ENCODE measurements at regions not wholly inside any gene's neighbourhood (a gene's known extent, or its start where the extent isn't known, plus 50 kb on each side); places are given as distances from the start of the nearest gene placed in this dataset.

- ChIA-PET POLR2A (no interaction called here), CTCF (interaction anchor here (1.3 kb wide), 1 partner anchor 13 kb away, joined by 6 read pairs; no protein-coding TSS in a partner anchor)
- DNase-seq (ENCODE audit: low read depth, low spot score) = no peak
- TF ChIP-seq, protein P1, sequence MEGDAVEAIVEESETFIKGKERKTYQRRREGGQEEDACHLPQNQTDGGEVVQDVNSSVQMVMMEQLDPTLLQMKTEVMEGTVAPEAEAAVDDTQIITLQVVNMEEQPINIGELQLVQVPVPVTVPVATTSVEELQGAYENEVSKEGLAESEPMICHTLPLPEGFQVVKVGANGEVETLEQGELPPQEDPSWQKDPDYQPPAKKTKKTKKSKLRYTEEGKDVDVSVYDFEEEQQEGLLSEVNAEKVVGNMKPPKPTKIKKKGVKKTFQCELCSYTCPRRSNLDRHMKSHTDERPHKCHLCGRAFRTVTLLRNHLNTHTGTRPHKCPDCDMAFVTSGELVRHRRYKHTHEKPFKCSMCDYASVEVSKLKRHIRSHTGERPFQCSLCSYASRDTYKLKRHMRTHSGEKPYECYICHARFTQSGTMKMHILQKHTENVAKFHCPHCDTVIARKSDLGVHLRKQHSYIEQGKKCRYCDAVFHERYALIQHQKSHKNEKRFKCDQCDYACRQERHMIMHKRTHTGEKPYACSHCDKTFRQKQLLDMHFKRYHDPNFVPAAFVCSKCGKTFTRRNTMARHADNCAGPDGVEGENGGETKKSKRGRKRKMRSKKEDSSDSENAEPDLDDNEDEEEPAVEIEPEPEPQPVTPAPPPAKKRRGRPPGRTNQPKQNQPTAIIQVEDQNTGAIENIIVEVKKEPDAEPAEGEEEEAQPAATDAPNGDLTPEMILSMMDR (IDR thresholded peaks at IDR 0.05; ENCODE audit: insufficient read depth, low read length, missing control alignments) = no peak
- no peak overlapping the region for H3K4me3 ChIP-seq (ENCODE audit: low read depth, low read length)
Observed at GRCh38 chr1:56423716-56424115, 155.6 kb downstream of the PLPP3 start.

GRCh38 chr1:56418151-56418631 is 161.2 kb downstream of the PLPP3 start:
- no peak for DNase-seq (ENCODE audit: low read depth, low spot score)
- H3K4me3 ChIP-seq (ENCODE audit: low read depth, low read length) = no peak overlapping the region
- ChIA-PET CTCF (interaction anchor here (1.2 kb wide), 1 partner anchor 9 kb away, joined by 4 read pairs; no protein-coding TSS in a partner anchor), POLR2A (no interaction called here)
- TF ChIP-seq, protein P1 (IDR thresholded peaks at IDR 0.05; ENCODE audit: insufficient read depth, low read length, missing control alignments) = no peak

- DNase-seq (ENCODE audit: low read depth, low spot score) = no peak
- ChIA-PET POLR2A (no interaction called here), CTCF (interaction anchor here (1.2 kb wide), 1 partner anchor 9 kb away, joined by 4 read pairs; no protein-coding TSS in a partner anchor)
- no peak overlapping the region for H3K4me3 ChIP-seq (ENCODE audit: low read depth, low read length)
- TF ChIP-seq, protein P1 (IDR thresholded peaks at IDR 0.05; ENCODE audit: insufficient read depth, low read length, missing control alignments) = no peak
Observed at GRCh38 chr1:56417646-56418045, 161.7 kb downstream of the PLPP3 start.

GRCh38 chr1:56416495-56416894 is 162.9 kb downstream of the PLPP3 start:
- CTCF ChIA-PET = no interaction called here
- no peak overlapping the region for H3K4me3 ChIP-seq (ENCODE audit: low read depth, low read length)
- POLR2A ChIA-PET = no interaction called here
- no peak for DNase-seq (ENCODE audit: low read depth, low spot score)
- TF ChIP-seq, protein P1 (IDR thresholded peaks at IDR 0.05; ENCODE audit: insufficient read depth, low read length, missing control alignments) = no peak

DNA sequence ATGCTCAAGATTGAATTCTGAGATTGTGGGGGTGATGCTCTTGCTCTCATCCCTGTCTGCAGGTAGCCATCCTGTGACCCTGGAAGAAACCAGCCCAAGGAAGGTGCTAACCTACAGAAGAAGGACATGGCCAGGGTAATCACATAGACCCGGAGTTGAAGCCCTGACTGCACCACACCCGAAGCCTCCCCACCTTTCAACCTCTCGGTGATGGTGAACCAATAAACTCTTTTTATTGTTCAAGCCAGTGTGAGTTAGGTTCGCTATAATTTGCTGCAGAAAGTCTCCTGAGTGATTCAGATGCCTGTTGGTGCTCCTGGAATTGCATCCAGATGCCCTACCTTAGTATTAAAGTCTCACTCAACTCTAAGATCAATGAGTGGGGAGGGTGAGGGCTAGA is 163.6 kb downstream of the PLPP3 start:
- H3K4me3 ChIP-seq (ENCODE audit: low read depth, low read length) = no peak overlapping the region
- TF ChIP-seq, protein P1 (IDR thresholded peaks at IDR 0.05; ENCODE audit: insufficient read depth, low read length, missing control alignments) = no peak
- ChIA-PET CTCF (interaction anchor here (1.7 kb wide), 1 partner anchor 10 kb away, joined by 5 read pairs; no protein-coding TSS in a partner anchor), POLR2A (no interaction called here)
- DNase-seq (ENCODE audit: low read depth, low spot score) = no peak

GRCh38 chr1:56415258-56415657 is 164.1 kb downstream of the PLPP3 start:
- no peak overlapping the region for H3K4me3 ChIP-seq (ENCODE audit: low read depth, low read length)
- TF ChIP-seq, protein P1 (IDR thresholded peaks at IDR 0.05; ENCODE audit: insufficient read depth, low read length, missing control alignments) = no peak
- DNase-seq (ENCODE audit: low read depth, low spot score) = no peak
- CTCF ChIA-PET = interaction anchor here (1.7 kb wide), 1 partner anchor 11 kb away, joined by 5 read pairs; no protein-coding TSS in a partner anchor
- POLR2A ChIA-PET = no interaction called here

Measured in AG04449 (cell line).